B cell (primary cell): ENCODE measurements at regions not wholly inside any gene's neighbourhood (a gene's known extent, or its start where the extent isn't known, plus 50 kb on each side); places are given as distances from the start of the nearest gene placed in this dataset.

ENCODE experiments used
- EZH2 ChIP-seq: IDR thresholded peaks from 2 replicates; pipeline ENCODE4 v1.6.1; 2012; ENCODE audit warnings: borderline replicate concordance, low read depth, mild to moderate bottlenecking, moderate library complexity, low read length; ENCODE audit not compliant: insufficient read depth, poor library complexity, severe bottlenecking
- TF ChIP-seq, protein P1 (sequence below): fragments of 200-600 bp; IDR thresholded peaks from one replicate; pipeline ENCODE4 v1.8.0; 2022; ENCODE audit warnings: antibody characterized with exemption, mild to moderate bottlenecking

DNA sequence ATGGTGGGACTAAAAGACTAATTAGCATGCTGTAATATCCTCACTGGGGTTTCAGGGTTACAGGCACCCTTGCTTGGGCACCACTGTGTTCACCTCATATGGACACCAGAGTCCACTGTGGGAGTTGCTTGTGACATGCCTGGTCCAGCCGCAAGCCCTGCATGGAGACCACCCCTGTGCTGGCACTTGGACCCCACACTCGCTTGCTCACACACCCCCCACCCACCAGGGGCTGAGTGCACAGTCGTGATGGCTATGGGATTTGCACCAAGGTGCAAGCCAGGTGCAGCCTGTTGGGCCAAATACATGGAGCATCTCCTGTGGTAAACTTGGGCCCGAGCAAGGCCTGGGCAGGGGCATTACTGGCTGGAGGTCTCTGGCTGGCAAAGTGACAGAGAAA is 129.1 kb downstream of the SYT10 start:
- TF ChIP-seq, protein P1, sequence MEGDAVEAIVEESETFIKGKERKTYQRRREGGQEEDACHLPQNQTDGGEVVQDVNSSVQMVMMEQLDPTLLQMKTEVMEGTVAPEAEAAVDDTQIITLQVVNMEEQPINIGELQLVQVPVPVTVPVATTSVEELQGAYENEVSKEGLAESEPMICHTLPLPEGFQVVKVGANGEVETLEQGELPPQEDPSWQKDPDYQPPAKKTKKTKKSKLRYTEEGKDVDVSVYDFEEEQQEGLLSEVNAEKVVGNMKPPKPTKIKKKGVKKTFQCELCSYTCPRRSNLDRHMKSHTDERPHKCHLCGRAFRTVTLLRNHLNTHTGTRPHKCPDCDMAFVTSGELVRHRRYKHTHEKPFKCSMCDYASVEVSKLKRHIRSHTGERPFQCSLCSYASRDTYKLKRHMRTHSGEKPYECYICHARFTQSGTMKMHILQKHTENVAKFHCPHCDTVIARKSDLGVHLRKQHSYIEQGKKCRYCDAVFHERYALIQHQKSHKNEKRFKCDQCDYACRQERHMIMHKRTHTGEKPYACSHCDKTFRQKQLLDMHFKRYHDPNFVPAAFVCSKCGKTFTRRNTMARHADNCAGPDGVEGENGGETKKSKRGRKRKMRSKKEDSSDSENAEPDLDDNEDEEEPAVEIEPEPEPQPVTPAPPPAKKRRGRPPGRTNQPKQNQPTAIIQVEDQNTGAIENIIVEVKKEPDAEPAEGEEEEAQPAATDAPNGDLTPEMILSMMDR = no peak
- TF ChIP-seq EZH2 = no peak
